ENCODE measurements at regions not wholly inside any gene's neighbourhood (a gene's known extent, or its start where the extent isn't known, plus 50 kb on each side); places are given as distances from the start of the nearest gene placed in this dataset.

GRCh38 chr7:46032353-46032752 lies 111.3 kb upstream of the IGFBP3 start:
- DNase-seq (ENCODE audit: low read depth) = no peak
- in situ Hi-C loops (cut with HindIII; ENCODE audit: low pct_unique_long_range_greater_than_20kb, low sequenced_read_pairs) = no loop called here

- no peak for DNase-seq (ENCODE audit: low read depth)
- in situ Hi-C loops (cut with HindIII; ENCODE audit: low pct_unique_long_range_greater_than_20kb, low sequenced_read_pairs) = no loop called here
These were observed 108.1 kb upstream of the IGFBP3 start for GRCh38 chr7:46029111-46029704.

- DNase-seq (ENCODE audit: low read depth) = no peak
These were observed 107.2 kb upstream of the IGFBP3 start for GRCh38 chr7:46028246-46028645.

DNA sequence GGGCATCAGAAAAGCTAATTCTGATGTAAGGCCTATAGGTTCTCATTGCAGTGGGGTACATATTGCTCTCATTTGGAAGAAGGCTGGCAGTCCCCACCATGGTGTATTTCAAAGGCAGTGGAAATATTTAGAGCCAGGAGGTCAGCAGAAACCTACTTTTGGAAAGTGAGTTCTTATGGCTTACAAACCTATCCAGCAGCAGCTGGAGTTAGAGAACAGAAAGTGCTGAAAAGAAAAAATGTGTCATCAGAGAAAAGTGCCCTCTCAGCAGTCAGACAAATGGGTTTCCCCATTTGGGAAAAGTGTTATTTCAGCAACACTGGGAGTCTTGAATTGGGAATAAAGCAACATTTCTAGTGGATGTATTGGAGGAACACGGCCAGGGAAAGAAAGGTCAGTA lies 105.7 kb upstream of the IGFBP3 start:
- DNase-seq (ENCODE audit: low read depth) = no peak
- in situ Hi-C loops (cut with HindIII; ENCODE audit: low pct_unique_long_range_greater_than_20kb, low sequenced_read_pairs) = no loop called here

More at GRCh38 chr7:46028246-46028645, 107.2 kb upstream of the IGFBP3 start:
- in situ Hi-C loops (cut with HindIII; ENCODE audit: low pct_unique_long_range_greater_than_20kb, low sequenced_read_pairs) = no loop called here

DNA sequence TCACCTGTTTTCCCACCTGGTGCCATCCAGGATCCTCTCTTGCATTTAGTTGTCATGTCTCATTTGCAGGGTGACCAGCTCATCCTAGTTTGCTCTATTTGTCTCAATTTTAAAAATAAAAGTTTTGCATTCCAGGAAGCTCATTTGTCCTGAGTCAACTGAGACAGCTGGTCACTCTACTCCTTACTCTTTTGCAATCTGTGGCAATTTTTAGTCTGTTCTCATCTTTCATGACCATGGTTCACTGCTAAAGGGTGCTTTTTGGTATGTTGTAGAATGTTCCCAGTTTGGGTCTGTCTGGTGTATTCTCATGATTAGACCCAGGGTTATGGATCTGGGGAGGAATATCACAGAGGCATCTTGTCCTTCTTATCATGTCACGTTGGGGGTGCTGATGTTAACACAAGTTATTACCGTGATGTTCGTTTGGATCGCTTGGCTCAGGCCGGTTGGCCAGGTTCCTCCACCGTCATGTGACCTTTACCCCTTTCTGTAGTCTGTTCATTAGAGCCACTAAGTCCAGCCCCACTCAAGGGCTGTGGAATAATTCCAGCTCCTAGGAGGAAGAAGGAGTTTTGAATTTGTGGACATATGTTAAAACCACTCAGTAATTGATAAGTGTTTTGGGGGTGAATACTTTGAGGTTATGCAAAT lies 103.3 kb upstream of the IGFBP3 start:
- in situ Hi-C loops (cut with HindIII; ENCODE audit: low pct_unique_long_range_greater_than_20kb, low sequenced_read_pairs) = no loop called here
- DNase-seq (ENCODE audit: low read depth) = no peak

DNA sequence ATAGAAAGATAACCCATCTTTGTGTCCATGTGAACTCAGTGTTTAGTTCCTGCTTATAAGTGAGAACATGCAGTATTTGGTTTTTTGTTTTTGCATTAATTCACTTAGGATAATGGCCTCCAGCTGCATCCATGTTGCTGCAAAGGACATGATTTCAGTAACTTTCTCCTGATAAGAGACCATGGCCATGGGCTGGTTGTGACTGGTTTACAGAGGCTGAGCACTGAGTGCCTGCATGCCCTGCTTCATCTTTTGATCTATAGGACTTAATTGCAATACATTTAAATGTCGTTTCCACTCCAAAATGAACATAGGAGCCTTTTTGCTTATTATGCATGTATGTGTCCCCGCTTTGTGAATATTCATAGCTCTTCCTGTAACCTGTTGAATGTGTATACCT lies 101.3 kb upstream of the IGFBP3 start:
- in situ Hi-C loops (cut with HindIII; ENCODE audit: low pct_unique_long_range_greater_than_20kb, low sequenced_read_pairs) = no loop called here

DNA sequence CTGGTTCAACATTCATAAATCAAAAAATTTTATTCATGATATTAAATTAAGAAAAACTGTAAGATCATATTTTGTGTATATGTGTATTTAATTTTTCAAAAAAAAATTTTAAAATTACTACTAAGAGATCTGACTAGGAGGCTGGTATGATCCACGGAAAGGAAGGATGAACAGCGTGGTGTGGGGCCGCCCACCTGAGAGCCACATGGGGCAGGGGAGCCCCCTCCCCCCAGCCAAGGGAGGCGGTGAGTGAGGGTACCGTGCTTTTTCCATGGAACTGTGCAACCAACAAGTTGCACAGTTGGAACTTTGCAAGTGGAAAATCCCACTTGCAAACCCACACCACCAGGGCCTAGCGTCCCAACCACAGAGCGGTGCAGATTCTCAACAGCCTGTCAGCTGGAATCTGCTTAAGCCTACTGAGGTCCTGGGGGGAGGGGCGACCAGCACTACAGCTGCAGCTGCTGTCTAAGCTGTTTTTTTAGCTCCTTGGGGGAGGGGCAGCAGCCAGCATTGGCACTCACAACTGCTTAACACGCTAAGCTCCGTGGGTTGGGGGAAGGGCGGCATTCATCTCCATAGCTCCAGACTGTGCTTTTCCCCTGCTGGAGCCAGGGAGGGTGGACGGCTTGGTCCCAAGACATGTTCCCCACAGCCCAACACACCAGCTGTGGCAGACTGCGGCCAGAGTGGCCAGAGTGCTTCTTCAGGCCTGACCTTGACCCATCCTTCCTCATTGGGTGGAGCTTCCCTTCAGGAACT lies 94.2 kb upstream of the IGFBP3 start:
- in situ Hi-C loops (cut with HindIII; ENCODE audit: low pct_unique_long_range_greater_than_20kb, low sequenced_read_pairs) = no loop called here
- no peak for DNase-seq (ENCODE audit: low read depth)

More for the DNA sequence above, 101.3 kb upstream of the IGFBP3 start:
- no peak for DNase-seq (ENCODE audit: low read depth)

DNA sequence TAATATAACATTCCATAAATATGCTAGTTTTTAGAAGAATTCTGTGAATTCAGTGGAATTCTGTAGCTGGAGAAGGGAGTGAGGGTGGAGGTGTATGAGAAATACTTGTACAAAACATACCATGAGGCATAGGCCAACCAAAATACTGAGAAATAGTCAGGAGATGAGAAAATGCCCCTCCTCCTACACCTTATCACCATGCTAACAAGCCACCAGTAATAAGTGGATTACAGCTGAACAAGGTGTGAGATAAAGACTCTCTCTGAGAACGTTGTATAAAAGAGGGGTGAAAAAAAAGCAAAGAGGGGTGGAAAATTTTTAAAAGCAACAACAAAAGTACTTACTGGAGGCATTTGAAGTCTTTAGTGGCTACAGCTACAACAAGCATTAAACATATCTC lies 90.4 kb upstream of the IGFBP3 start:
- in situ Hi-C loops (cut with HindIII; ENCODE audit: low pct_unique_long_range_greater_than_20kb, low sequenced_read_pairs) = no loop called here
- no peak for DNase-seq (ENCODE audit: low read depth)

- in situ Hi-C loops (cut with HindIII; ENCODE audit: low pct_unique_long_range_greater_than_20kb, low sequenced_read_pairs) = no loop called here
- DNase-seq (ENCODE audit: low read depth) = peak; percentile 23
These were observed 90.0 kb upstream of the IGFBP3 start for GRCh38 chr7:46011059-46011458.

DNA sequence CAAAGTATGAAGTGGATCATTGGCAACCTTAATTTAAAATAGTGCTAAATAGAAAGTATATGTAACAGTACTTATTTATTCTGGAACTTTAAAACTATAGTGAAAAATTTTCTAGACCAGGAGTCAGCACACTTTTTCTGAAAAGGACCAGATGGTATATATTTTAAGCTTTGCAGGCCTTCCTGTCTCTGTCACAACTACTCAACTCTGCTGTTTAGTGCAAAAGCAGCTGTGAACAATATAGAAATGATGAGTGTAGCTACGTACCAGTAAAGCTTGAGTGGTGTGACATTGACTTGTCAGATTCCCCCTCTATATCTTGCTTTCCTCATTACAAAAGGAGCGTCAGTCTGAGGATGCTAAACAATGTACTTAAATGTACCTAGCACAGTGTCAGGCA lies 88.1 kb upstream of the IGFBP3 start:
- in situ Hi-C loops (cut with HindIII; ENCODE audit: low pct_unique_long_range_greater_than_20kb, low sequenced_read_pairs) = no loop called here
- DNase-seq (ENCODE audit: low read depth) = no peak

GRCh38 chr7:46007990-46008643 lies 87.0 kb upstream of the IGFBP3 start:
- peak; percentile 22 for DNase-seq (ENCODE audit: low read depth)
- in situ Hi-C loops (cut with HindIII; ENCODE audit: low pct_unique_long_range_greater_than_20kb, low sequenced_read_pairs) = no loop called here

DNA sequence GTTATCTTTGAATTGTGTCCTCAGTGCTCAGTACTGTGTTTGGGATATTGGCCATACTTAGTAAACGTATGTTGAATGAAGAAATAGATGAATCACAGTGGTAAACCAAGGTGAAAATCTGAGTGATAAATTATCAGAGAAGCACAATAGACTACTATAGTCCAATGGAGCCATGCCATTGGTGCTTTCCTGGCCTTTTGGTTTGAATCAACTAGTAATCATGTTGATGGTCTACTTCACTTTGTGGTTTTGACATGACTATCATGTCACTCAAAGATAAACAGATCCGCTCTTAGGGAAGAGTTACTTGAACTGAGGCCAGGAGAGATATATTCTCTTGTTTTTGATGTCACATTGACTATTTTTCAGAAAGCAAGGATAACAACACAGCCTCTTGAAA lies 86.1 kb upstream of the IGFBP3 start:
- in situ Hi-C loops (cut with HindIII; ENCODE audit: low pct_unique_long_range_greater_than_20kb, low sequenced_read_pairs) = no loop called here
- DNase-seq (ENCODE audit: low read depth) = no peak

DNA sequence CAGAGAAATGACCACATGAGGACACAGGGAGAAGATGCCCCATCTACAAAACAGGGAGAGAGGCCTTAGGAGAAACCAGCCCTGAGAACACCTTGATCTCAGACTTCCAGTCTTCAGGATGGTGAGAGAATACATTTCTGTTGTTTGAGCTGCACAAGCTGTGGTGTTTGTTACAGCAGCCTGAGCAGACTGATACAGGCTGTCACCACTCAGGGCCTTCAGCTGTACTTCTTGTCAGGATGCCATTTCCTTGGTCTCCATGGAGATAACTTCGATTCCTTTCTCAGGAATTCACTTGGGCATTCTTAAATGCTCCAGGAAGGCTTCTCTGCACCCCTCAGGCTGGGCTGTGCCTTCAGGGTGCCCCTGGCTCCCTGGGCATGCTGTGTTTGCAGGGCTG lies 85.7 kb upstream of the IGFBP3 start:
- in situ Hi-C loops (cut with HindIII; ENCODE audit: low pct_unique_long_range_greater_than_20kb, low sequenced_read_pairs) = no loop called here

GRCh38 chr7:46006212-46006611 lies 85.1 kb upstream of the IGFBP3 start:
- DNase-seq (ENCODE audit: low read depth) = no peak
- in situ Hi-C loops (cut with HindIII; ENCODE audit: low pct_unique_long_range_greater_than_20kb, low sequenced_read_pairs) = no loop called here

More for the DNA sequence above, 85.7 kb upstream of the IGFBP3 start:
- no peak for DNase-seq (ENCODE audit: low read depth)

DNA sequence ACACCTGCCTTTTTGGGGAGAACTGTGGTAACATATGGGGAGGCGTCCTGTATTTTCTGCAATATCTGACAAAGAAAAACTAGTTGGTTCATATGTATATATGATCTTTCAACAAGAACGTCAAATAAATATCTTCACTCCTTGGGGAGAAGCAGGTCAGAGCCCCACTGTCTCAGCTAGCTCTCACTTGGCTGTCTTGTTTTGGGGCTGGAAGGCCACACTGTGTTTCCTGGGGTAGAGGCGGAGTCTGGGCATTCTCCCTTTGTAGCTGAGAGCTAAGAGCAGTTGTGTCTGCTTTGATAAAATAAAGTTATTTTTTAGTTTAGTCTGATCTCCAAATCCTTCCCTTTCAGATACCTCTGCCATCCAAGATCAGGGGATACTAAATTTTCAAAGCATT lies 83.9 kb upstream of the IGFBP3 start:
- in situ Hi-C loops (cut with HindIII; ENCODE audit: low pct_unique_long_range_greater_than_20kb, low sequenced_read_pairs) = no loop called here

DNA sequence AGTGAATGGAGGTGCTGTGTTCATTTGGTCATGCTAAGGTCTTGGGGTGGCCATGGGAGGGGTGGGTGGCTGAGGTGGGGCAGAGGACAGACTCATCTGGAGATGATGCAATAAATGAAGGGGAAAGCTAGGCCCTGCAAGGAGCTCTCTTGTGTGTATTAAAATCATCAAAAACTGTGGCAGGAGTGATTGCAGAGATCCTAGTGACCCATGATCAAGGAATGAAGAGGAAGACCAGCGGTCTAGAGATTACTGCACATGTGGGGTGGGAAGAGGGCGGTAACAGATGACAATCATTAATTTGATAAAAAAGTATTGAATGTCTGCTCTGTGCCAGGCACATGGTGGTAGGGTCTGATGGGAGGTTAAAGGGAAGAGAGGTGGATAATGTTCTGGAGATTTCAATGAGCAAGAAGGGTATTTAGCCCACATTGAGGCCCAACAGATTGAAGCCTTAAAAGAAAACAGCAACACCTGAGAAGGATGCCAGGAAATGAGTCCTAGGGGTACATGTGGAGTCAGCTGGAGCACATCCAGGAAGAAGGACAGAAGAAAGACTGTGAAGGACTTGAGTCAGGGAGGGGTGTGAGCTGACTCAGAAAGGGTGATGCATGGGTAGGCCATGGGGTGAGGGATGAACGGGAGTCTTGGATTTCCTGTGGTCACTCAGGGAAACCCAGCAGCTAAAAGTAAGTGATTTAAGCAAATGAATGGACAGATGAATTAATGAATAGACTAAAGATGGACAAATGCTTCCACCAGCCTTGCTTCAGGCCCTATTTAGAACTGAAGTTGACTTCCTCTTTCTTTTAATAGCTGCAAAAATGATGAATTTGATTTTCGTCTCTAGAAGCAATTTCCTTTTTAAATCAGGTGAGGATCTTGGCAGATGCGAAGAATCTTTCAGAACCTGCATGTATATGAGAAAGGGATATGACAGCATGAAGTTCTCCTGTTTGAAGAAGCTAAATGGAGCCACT lies 83.1 kb upstream of the IGFBP3 start:
- DNase-seq (ENCODE audit: low read depth) = peak; percentile 39
- in situ Hi-C loops (cut with HindIII; ENCODE audit: low pct_unique_long_range_greater_than_20kb, low sequenced_read_pairs) = no loop called here

More for the DNA sequence above, 83.9 kb upstream of the IGFBP3 start:
- DNase-seq (ENCODE audit: low read depth) = no peak

- DNase-seq (ENCODE audit: low read depth) = no peak
- in situ Hi-C loops (cut with HindIII; ENCODE audit: low pct_unique_long_range_greater_than_20kb, low sequenced_read_pairs) = no loop called here
These were observed 82.1 kb upstream of the IGFBP3 start for GRCh38 chr7:46003161-46003560.

DNA sequence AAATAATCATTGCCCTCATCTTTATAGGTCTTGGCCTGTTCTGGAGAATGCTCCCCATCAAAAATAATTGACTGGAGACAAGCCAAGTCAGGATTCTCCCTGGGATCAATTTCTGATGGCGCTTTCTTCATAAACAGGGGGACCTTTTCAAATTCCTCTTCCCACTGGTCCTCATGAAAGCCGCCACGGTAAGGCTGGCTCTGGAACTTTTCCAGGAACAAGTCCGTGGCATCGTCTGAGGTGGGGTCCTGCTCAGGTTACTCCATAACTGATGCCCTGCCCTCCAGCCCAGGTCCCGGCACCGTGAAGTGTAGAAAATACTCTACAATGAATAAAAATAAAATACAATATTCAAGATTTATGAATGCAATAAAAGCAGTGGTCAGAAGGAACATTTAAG lies 79.4 kb upstream of the IGFBP3 start:
- in situ Hi-C loops (cut with HindIII; ENCODE audit: low pct_unique_long_range_greater_than_20kb, low sequenced_read_pairs) = no loop called here
- DNase-seq (ENCODE audit: low read depth) = no peak

All from Caki2 (cell line).